Heart left ventricle (tissue), 16 donors: ENCODE measurements at regions not wholly inside any gene's neighbourhood (a gene's known extent, or its start where the extent isn't known, plus 50 kb on each side); places are given as distances from the start of the nearest gene placed in this dataset.

Experiments
- ATAC-seq, 4 donors: fragments of 200-7000 bp; cut with Tn5 transposase; one replicate each; pipeline ENCODE4 v1.9.1; 2020 to 2022; ENCODE audit warnings: moderate library complexity in 4 of 4, mild to moderate bottlenecking in 3 of 4, moderate number of reproducible peaks in 1 of 4
- DNase-seq, 5 donors: peaks; one replicate each; pipeline ENCODE4 v3.0.0-alpha.2; 2020
- H3K27ac ChIP-seq, 12 donors: fragments of 200-600 bp; sonication (generic) in 4 of 12; one replicate each; pipeline versions ENCODE4 v1.5.0 to v1.8.0; 2016 to 2022; ENCODE audit warnings: mild to moderate bottlenecking in 2 of 12
- H3K27me3 ChIP-seq, 9 donors: fragments of 200-600 bp; sonication (generic) in 2 of 9; one replicate each; pipeline versions ENCODE4 v1.5.1 to v1.8.0; 2016 to 2022; ENCODE audit warnings: mild to moderate bottlenecking in 3 of 9
- H3K36me3 ChIP-seq, 9 donors: fragments of 200-600 bp; sonication (generic) in 2 of 9; one replicate each; pipeline versions ENCODE4 v1.5.0 to v1.8.0; 2018 to 2022; ENCODE audit warnings: mild to moderate bottlenecking in 2 of 9
- H3K4me1 ChIP-seq, 12 donors: fragments of 200-600 bp; sonication (generic) in 4 of 12; one replicate each; pipeline versions ENCODE4 v1.5.0 to v1.8.0; 2016 to 2022; ENCODE audit warnings: mild to moderate bottlenecking in 3 of 12
- H3K4me3 ChIP-seq, 12 donors: fragments of 200-600 bp; sonication (generic) in 4 of 12; one replicate each; pipeline versions ENCODE4 v1.5.0 to v1.8.0; 2017 to 2022; ENCODE audit warnings: mild to moderate bottlenecking in 9 of 12, moderate library complexity in 4 of 12
- H3K9me3 ChIP-seq, 12 donors: fragments of 200-600 bp; sonication (generic) in 4 of 12; one replicate each; pipeline versions ENCODE4 v1.5.0 to v1.8.0; 2016 to 2022; ENCODE audit warnings: mild to moderate bottlenecking in 1 of 12
- CTCF ChIP-seq, 12 donors: fragments of 200-600 bp; sonication (generic) in 4 of 12; IDR thresholded peaks; one replicate each; pipeline versions ENCODE4 v1.5.0 to v1.8.0; 2018 to 2022; ENCODE audit warnings: antibody characterized with exemption in 12 of 12, mild to moderate bottlenecking in 5 of 12
- POLR2A ChIP-seq, 2 donors: fragments of 450-650 bp; IDR thresholded peaks; one replicate each; pipeline ENCODE4 v1.6.1; 2017; ENCODE audit warnings: antibody characterized with exemption in 2 of 2, mild to moderate bottlenecking in 2 of 2, moderate library complexity in 2 of 2
- WGBS, 4 donors: extraction: QIAGEN DNeasy Blood & Tissue Kit in 2 of 4; methylation state at CpG; one replicate each; pipeline versions ENCODE4 v1.1.5 to v1.1.7; 2013 to 2018; 5-methylcytosine and 5-hydroxymethylcytosine counted together
- intact Hi-C, 10 donors: fragments of 100-400 bp; cut with DNase I; formaldehyde crosslinking; loops; one replicate each; pipeline versions ENCODE4 v1.11.1 to v1.14.2; 2022
- donor health status: ischemic (EF 13 %, LVEDD 7.1; RV severe dilation, severe dysfunction).
- donor health status: healthy with polysubstance abuse.
- donor health status: DM: no; HTN: yes; CAD: no.
- donor health status: DM: no; HTN: no; CAD: no.
- donor health status: ischemic (EF 25% LVEDD 6.9; RV normal size, moderate dysfunction).
- donor health status: ischemic (EF 25% LVEDD 5.7; RV mildly dilated, moderate dysfunction).
- donor health status: healthy.
- donor health status: DM: yes; HTN: yes; CAD: no.
- donor health status: ischemic (EF 35%, LVEDD 5.7; RV mildly dilated, moderate dysfunction).
- donor health status: nonischemic (EF 11% LVEDD 7.7; RV severe dilation, severe dysfunction).
- donor health status: DM: yes; HTN: yes; CAD: no.
- donor health status: PGD.
- donor health status: ischemic (EF 29% LVEDD 5.4; RV normal size, mild dysfunction).
- donor health status: nonischemic (EF 23%, LVEDD 6.1; RV moderate dilation, normal function).

GRCh38 chr4:110753466-110753865, 130.6 kb upstream of the PITX2 start:
- WGBS, 4 donors, result 66 to 73% (median 71%) methylated on average over 3 of the region's 3 CpGs
- Histone ChIP-seq H3K27ac (no peak overlapping the region), H3K9me3 (peaks cover 0 to 5% (median 0%) of the 10 kb centered on the region in 12 donors), H3K4me1 (no peaks in the 10 kb centered on the region), H3K36me3 (no peaks in the 10 kb centered on the region), H3K27me3 (no peaks in the 10 kb centered on the region), H3K4me3 (no peak overlapping the region)
- TF ChIP-seq POLR2A (IDR thresholded peaks at IDR 0.05), result no peak
- no peak for TF ChIP-seq CTCF (IDR thresholded peaks at IDR 0.05)
- no peak for ATAC-seq
- intact Hi-C loops, result no loop called here
- no peak for DNase-seq

DNA sequence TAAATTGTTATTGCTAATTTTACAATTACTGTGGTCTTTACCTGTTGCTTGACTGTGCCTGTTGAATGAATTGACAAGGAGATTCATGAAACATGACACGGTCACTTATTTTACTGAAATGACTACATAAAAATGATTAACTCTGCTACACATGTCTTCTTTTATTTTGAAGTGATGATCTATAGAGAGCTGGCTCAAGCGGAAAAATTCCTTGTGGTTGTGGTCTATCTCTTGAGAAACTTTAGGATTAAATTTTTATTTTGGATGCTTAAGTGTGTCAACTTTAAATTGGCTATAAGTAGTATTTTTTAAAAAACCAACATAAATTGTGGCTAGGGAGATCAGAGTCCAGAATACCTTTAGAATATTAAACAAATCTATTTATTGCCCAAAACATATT, 131.8 kb upstream of the PITX2 start:
- Histone ChIP-seq H3K27me3 (no peaks in the 10 kb centered on the region), H3K36me3 (no peaks in the 10 kb centered on the region), H3K9me3 (peaks cover 0 to 4% (median 0%) of the 10 kb centered on the region in 12 donors), H3K4me3 (no peak overlapping the region), H3K27ac (no peak overlapping the region), H3K4me1 (no peaks in the 10 kb centered on the region)
- no peak for ATAC-seq
- intact Hi-C loops, result no loop called here
- WGBS, 4 donors, result 58 to 79% (median 75%) methylated on average over 2 of the region's 2 CpGs
- DNase-seq, result no peak
- TF ChIP-seq CTCF (IDR thresholded peaks at IDR 0.05), result no peak
- no peak for TF ChIP-seq POLR2A (IDR thresholded peaks at IDR 0.05)

DNA sequence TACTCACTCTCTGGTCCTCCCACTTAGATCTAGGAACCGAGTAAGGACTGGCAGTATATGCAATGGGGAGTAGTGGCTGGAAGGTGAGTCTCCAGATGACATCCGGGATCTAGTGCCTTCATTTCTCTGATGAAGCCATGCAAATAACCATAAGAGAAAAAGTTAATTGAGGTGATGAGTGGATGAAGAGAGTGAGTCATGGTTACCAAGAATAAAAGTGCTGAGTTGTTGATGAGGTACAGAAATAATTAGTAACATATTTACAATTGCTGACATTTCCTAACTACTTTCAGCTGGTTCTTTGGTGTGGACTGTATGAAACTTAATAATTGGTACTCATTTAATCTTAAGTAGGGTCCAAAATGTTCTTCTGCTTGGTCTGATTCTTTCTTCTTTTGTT, 146.7 kb upstream of the PITX2 start:
- H3K27me3 ChIP-seq, result no peaks in the 10 kb centered on the region
- 22 to 36% (median 29%) methylated on average over 2 of the region's 2 CpGs for WGBS, 4 donors
- intact Hi-C loops, result no loop called here
- no peak overlapping the region for H3K27ac ChIP-seq
- peaks cover 0 to 4% (median 0%) of the 10 kb centered on the region in 12 donors for H3K4me1 ChIP-seq
- TF ChIP-seq CTCF (IDR thresholded peaks at IDR 0.05), result no peak
- TF ChIP-seq POLR2A (IDR thresholded peaks at IDR 0.05), result no peak
- no peaks in the 10 kb centered on the region for H3K36me3 ChIP-seq
- no peak for ATAC-seq
- H3K4me3 ChIP-seq, result no peak overlapping the region
- H3K9me3 ChIP-seq, result no peaks in the 10 kb centered on the region
- DNase-seq, result no peak

GRCh38 chr4:110770353-110770752, 147.5 kb upstream of the PITX2 start:
- 78 to 83% (median 80%) methylated on average over 3 of the region's 3 CpGs for WGBS, 4 donors
- H3K4me1 ChIP-seq, result peaks cover 0 to 4% (median 0%) of the 10 kb centered on the region in 12 donors
- DNase-seq, result no peak
- no peaks in the 10 kb centered on the region for H3K36me3 ChIP-seq
- no peaks in the 10 kb centered on the region for H3K27me3 ChIP-seq
- H3K27ac ChIP-seq, result no peak overlapping the region
- no peak overlapping the region for H3K4me3 ChIP-seq
- TF ChIP-seq CTCF (IDR thresholded peaks at IDR 0.05) (no peak), POLR2A (IDR thresholded peaks at IDR 0.05) (no peak)
- H3K9me3 ChIP-seq, result no peaks in the 10 kb centered on the region
- no peak for ATAC-seq
- intact Hi-C loops, result no loop called here
